Esophagus (tissue), 2 donors: ENCODE measurements at regions not wholly inside any gene's neighbourhood (a gene's known extent, or its start where the extent isn't known, plus 50 kb on each side); places are given as distances from the start of the nearest gene placed in this dataset.

Source experiments
- H3K27ac ChIP-seq, 2 donors: one replicate each; pipeline ENCODE4 v1.5.1; 2013; ENCODE audit warnings: low read depth in 2 of 2, mild to moderate bottlenecking in 2 of 2, inconsistent platforms in 1 of 2, low read length in 1 of 2, moderate library complexity in 1 of 2
- H3K27me3 ChIP-seq, 2 donors: one replicate each; pipeline ENCODE4 v1.6.1; 2013; ENCODE audit warnings: low read length in 2 of 2, control low read depth in 1 of 2, mild to moderate bottlenecking in 1 of 2; ENCODE audit not compliant: insufficient read depth in 2 of 2, control insufficient read depth in 1 of 2
- H3K36me3 ChIP-seq, 2 donors: one replicate each; pipeline ENCODE4 v1.6.1; 2013; ENCODE audit warnings: low read length in 1 of 2; ENCODE audit not compliant: control insufficient read depth in 2 of 2, insufficient read depth in 2 of 2
- H3K4me1 ChIP-seq, 2 donors: one replicate each; pipeline ENCODE4 v1.6.1; 2013; ENCODE audit warnings: low read length in 1 of 2; ENCODE audit not compliant: control insufficient read depth in 2 of 2, insufficient read depth in 2 of 2
- H3K4me3 ChIP-seq, 2 donors: one replicate each; pipeline ENCODE4 v1.5.1; 2013; ENCODE audit warnings: low read length in 2 of 2, mild to moderate bottlenecking in 2 of 2, low read depth in 1 of 2, moderate library complexity in 1 of 2
- H3K9me3 ChIP-seq, 2 donors: one replicate each; pipeline ENCODE4 v1.6.1; 2013; ENCODE audit warnings: mild to moderate bottlenecking in 2 of 2, low read depth in 1 of 2, low read length in 1 of 2, moderate library complexity in 1 of 2; ENCODE audit not compliant: control insufficient read depth in 2 of 2, insufficient read depth in 1 of 2
- WGBS, 2 donors: extraction: QIAGEN DNeasy Blood & Tissue Kit; methylation state at CpG; one replicate each; pipeline ENCODE4 v1.1.7; 2013; 5-methylcytosine and 5-hydroxymethylcytosine counted together
- donor health status: healthy with polysubstance abuse.
- donor health status: Bipolar disorder and iron deficiency.

- Histone ChIP-seq H3K9me3 (peaks cover 0 to 8% of the 10 kb centered on the region in 2 donors), H3K4me3 (no peak overlapping the region), H3K27ac (no peak overlapping the region), H3K36me3 (no peaks in the 10 kb centered on the region), H3K4me1 (no peaks in the 10 kb centered on the region), H3K27me3 (no peaks in the 10 kb centered on the region)
- WGBS, 2 donors, result 81 to 82% methylated on average over 5 of the region's 5 CpGs
Observed at GRCh38 chr6:165229216-165229615, 80.2 kb downstream of the C6orf118 start.

- Histone ChIP-seq H3K4me3 (no peak overlapping the region), H3K27ac (no peak overlapping the region), H3K36me3 (no peaks in the 10 kb centered on the region), H3K9me3 (peaks cover 0 to 2% of the 10 kb centered on the region in 2 donors), H3K4me1 (no peaks in the 10 kb centered on the region), H3K27me3 (no peaks in the 10 kb centered on the region)
- WGBS, 2 donors, result 81 to 83% methylated on average over 10 of the region's 10 CpGs
Observed at GRCh38 chr6:165227644-165228329, 81.6 kb downstream of the C6orf118 start.

GRCh38 chr6:165223736-165224135 is 85.7 kb downstream of the C6orf118 start:
- 47 to 55% methylated on average over 1 of the region's 1 CpG for WGBS, 2 donors
- H3K27me3 ChIP-seq, result no peaks in the 10 kb centered on the region
- no peaks in the 10 kb centered on the region for H3K36me3 ChIP-seq
- no peak overlapping the region for H3K4me3 ChIP-seq
- peaks cover 0 to 3% of the 10 kb centered on the region in 2 donors for H3K9me3 ChIP-seq
- H3K4me1 ChIP-seq, result no peaks in the 10 kb centered on the region
- H3K27ac ChIP-seq, result no peak overlapping the region

GRCh38 chr6:165223101-165223500 is 86.3 kb downstream of the C6orf118 start:
- Histone ChIP-seq H3K27ac (no peak overlapping the region), H3K27me3 (no peaks in the 10 kb centered on the region), H3K36me3 (no peaks in the 10 kb centered on the region), H3K4me1 (no peaks in the 10 kb centered on the region), H3K4me3 (no peak overlapping the region), H3K9me3 (peaks cover 0 to 3% of the 10 kb centered on the region in 2 donors)
- WGBS, 2 donors, result 70 to 77% methylated on average over 2 of the region's 2 CpGs

GRCh38 chr6:165222315-165223025 is 86.9 kb downstream of the C6orf118 start:
- Histone ChIP-seq H3K27me3 (no peaks in the 10 kb centered on the region), H3K4me3 (no peak overlapping the region), H3K9me3 (peaks cover 0 to 3% of the 10 kb centered on the region in 2 donors), H3K36me3 (no peaks in the 10 kb centered on the region), H3K27ac (no peak overlapping the region), H3K4me1 (no peaks in the 10 kb centered on the region)
- WGBS, 2 donors, result 74 to 82% methylated on average over 5 of the region's 5 CpGs

- Histone ChIP-seq H3K27ac (no peak overlapping the region), H3K36me3 (no peaks in the 10 kb centered on the region), H3K4me1 (no peaks in the 10 kb centered on the region), H3K4me3 (no peak overlapping the region), H3K27me3 (no peaks in the 10 kb centered on the region), H3K9me3 (peaks cover 0 to 3% of the 10 kb centered on the region in 2 donors)
- 23% methylated on average over 5 of the region's 5 CpGs for WGBS, 2 donors
Observed at GRCh38 chr6:165220045-165220444, 89.4 kb downstream of the C6orf118 start.

- H3K27me3 ChIP-seq, result no peaks in the 10 kb centered on the region
- WGBS, 2 donors, result 56 to 57% methylated on average over 4 of the region's 4 CpGs
Observed at GRCh38 chr6:165219629-165220028, 89.8 kb downstream of the C6orf118 start.

GRCh38 chr6:165218829-165219228 is 90.6 kb downstream of the C6orf118 start:
- no peak overlapping the region for H3K27ac ChIP-seq
- peaks cover 0 to 3% of the 10 kb centered on the region in 2 donors for H3K9me3 ChIP-seq
- H3K27me3 ChIP-seq, result no peaks in the 10 kb centered on the region
- H3K4me3 ChIP-seq, result no peak overlapping the region
- H3K36me3 ChIP-seq, result no peaks in the 10 kb centered on the region
- WGBS, 2 donors, result 46 to 64% methylated on average over 3 of the region's 3 CpGs
- no peaks in the 10 kb centered on the region for H3K4me1 ChIP-seq

More at GRCh38 chr6:165219629-165220028, 89.8 kb downstream of the C6orf118 start:
- Histone ChIP-seq H3K4me1 (no peaks in the 10 kb centered on the region), H3K27ac (no peak overlapping the region), H3K9me3 (peaks cover 0 to 3% of the 10 kb centered on the region in 2 donors), H3K4me3 (no peak overlapping the region), H3K36me3 (no peaks in the 10 kb centered on the region)

- H3K9me3 ChIP-seq, result no peaks in the 10 kb centered on the region
- 76 to 81% methylated on average over 2 of the region's 2 CpGs for WGBS, 2 donors
- H3K27ac ChIP-seq, result no peak overlapping the region
- H3K27me3 ChIP-seq, result no peaks in the 10 kb centered on the region
- no peaks in the 10 kb centered on the region for H3K36me3 ChIP-seq
- H3K4me3 ChIP-seq, result no peak overlapping the region
- no peaks in the 10 kb centered on the region for H3K4me1 ChIP-seq
Observed at GRCh38 chr6:165206798-165207197, 102.6 kb downstream of the C6orf118 start.

- Histone ChIP-seq H3K27me3 (no peaks in the 10 kb centered on the region), H3K36me3 (no peaks in the 10 kb centered on the region), H3K9me3 (no peaks in the 10 kb centered on the region), H3K4me1 (no peaks in the 10 kb centered on the region), H3K27ac (no peak overlapping the region), H3K4me3 (no peak overlapping the region)
- WGBS, 2 donors, result 84 to 85% methylated on average over 2 of the region's 2 CpGs
Observed at GRCh38 chr6:165205632-165206031, 103.8 kb downstream of the C6orf118 start.
